AG04449 (cell line): ENCODE measurements at regions not wholly inside any gene's neighbourhood (a gene's known extent, or its start where the extent isn't known, plus 50 kb on each side); places are given as distances from the start of the nearest gene placed in this dataset.

ENCODE experiments used
- CTCF ChIA-PET: fragments of 350-600 bp; formaldehyde crosslinking; extraction: SDS; loops from one replicate; lab custom pipeline; 2021; ENCODE audit warnings: antibody characterized with exemption; lab: Yijun Ruan, JAX
- POLR2A ChIA-PET: fragments of 400-600, 350-600 bp; formaldehyde crosslinking; extraction: SDS; loops from one replicate; lab custom pipeline; 2020; ENCODE audit warnings: antibody characterized with exemption, inconsistent platforms; lab: Yijun Ruan, JAX
- DNase-seq: peaks from one replicate; pipeline ENCODE4 v3.0.0-alpha.2; 2010; ENCODE audit warnings: low read depth, low spot score
- H3K4me3 ChIP-seq: 2 replicates; pipeline ENCODE4 v1.5.1; 2011; ENCODE audit warnings: low read depth, mild to moderate bottlenecking, control low read depth, low read length
- CTCF ChIP-seq: IDR thresholded peaks from one replicate; pipeline ENCODE4 v1.5.1; 2011; ENCODE audit warnings: mild to moderate bottlenecking, moderate library complexity, low read length, control low read depth, inconsistent platforms; ENCODE audit not compliant: insufficient read depth; ENCODE audit errors: missing control alignments

- H3K4me3 ChIP-seq, result no peak overlapping the region
- DNase-seq, result no peak
- TF ChIP-seq CTCF, result no peak
- ChIA-PET CTCF (no interaction called here), POLR2A (no interaction called here)
Measured at GRCh38 chr13:88585861-88586260, 914.7 kb downstream of the SLITRK5 start.

- POLR2A ChIA-PET, result no interaction called here
- no peak overlapping the region for H3K4me3 ChIP-seq
- no peak for TF ChIP-seq CTCF
- no peak for DNase-seq
- CTCF ChIA-PET, result no interaction called here
Measured at GRCh38 chr13:88586263-88586662, 915.1 kb downstream of the SLITRK5 start.

GRCh38 chr13:88590574-88590973 lies 919.4 kb downstream of the SLITRK5 start:
- ChIA-PET CTCF (no interaction called here), POLR2A (no interaction called here)
- TF ChIP-seq CTCF, result no peak
- no peak for DNase-seq
- no peak overlapping the region for H3K4me3 ChIP-seq

- no peak for TF ChIP-seq CTCF
- POLR2A ChIA-PET, result no interaction called here
- CTCF ChIA-PET, result no interaction called here
Measured at GRCh38 chr13:88592105-88592504, 920.9 kb downstream of the SLITRK5 start.

GRCh38 chr13:88601949-88602348 lies 930.8 kb downstream of the SLITRK5 start:
- no peak overlapping the region for H3K4me3 ChIP-seq
- no peak for DNase-seq
- TF ChIP-seq CTCF, result no peak
- POLR2A ChIA-PET, result no interaction called here
- CTCF ChIA-PET, result no interaction called here

More at GRCh38 chr13:88592105-88592504, 920.9 kb downstream of the SLITRK5 start:
- H3K4me3 ChIP-seq, result no peak overlapping the region
- no peak for DNase-seq

GRCh38 chr13:88602786-88603777 lies 931.9 kb downstream of the SLITRK5 start:
- no peak for DNase-seq
- POLR2A ChIA-PET, result no interaction called here
- CTCF ChIA-PET, result no interaction called here
- H3K4me3 ChIP-seq, result no peak overlapping the region
- no peak for TF ChIP-seq CTCF
